HepG2 (cell line): ENCODE measurements at regions not wholly inside any gene's neighbourhood (a gene's known extent, or its start where the extent isn't known, plus 50 kb on each side); places are given as distances from the start of the nearest gene placed in this dataset.

ENCODE experiments used
- ATAC-seq: fragments of 200-7000 bp; cut with Tn5 transposase; 3 replicates; pipeline ENCODE4 v1.9.1; 2020; ENCODE audit warnings: mild to moderate bottlenecking, moderate library complexity
- BruUV-seq: library from RNA; stranded (reverse); fragments of 400-500 nt; replicated peaks from 2 replicates; lab custom pipeline; 2021; lab: Mats Ljungman, UMichigan
- CTCF ChIA-PET: fragments of 300-600 bp; formaldehyde crosslinking; extraction: SDS; loops from one replicate; lab custom pipeline; 2021; ENCODE audit warnings: low total read pairs, inconsistent platforms, low intra/inter-chr PET ratio; lab: Yijun Ruan, JAX
- POLR2A ChIA-PET: fragments of 350-600 bp; sonication (Branson Sonifier 250); formaldehyde crosslinking; loops from one replicate; lab custom pipeline; 2020; ENCODE audit warnings: antibody characterized with exemption, inconsistent platforms; lab: Yijun Ruan, JAX
- DNase-seq: peaks from one replicate; pipeline ENCODE4 v3.0.0-alpha.2; 2015; ENCODE audit warnings: low spot score
- FAIRE-seq: peaks from 3 replicates; lab custom pipeline; 2011; peaks lifted over from hg19 to GRCh38; lab: Jason Lieb, UNC
- H2AFZ ChIP-seq: one replicate; pipeline ENCODE4 v1.6.1; 2011; ENCODE audit warnings: low read length, inconsistent platforms
- H3K27ac ChIP-seq: fragments of 300-600 bp; 3 replicates; pipeline ENCODE4 v1.8.0; 2011; ENCODE audit warnings: mixed run types, mild to moderate bottlenecking, mixed read lengths, low read length, inconsistent platforms; ENCODE audit not compliant: insufficient read depth; ENCODE audit errors: extremely low read length
- H3K27me3 ChIP-seq, 2 experiments: fragments of 200-600 bp in 1 of 2; 2 replicates in 1 of 2; 3 replicates in 1 of 2; pipeline versions ENCODE4 v1.6.0 to v1.8.0; 2011; ENCODE audit warnings: low read length in 2 of 2, mild to moderate bottlenecking in 2 of 2, moderate library complexity in 2 of 2, inconsistent platforms in 1 of 2; ENCODE audit not compliant: insufficient read depth in 2 of 2, control insufficient read depth in 1 of 2
- H3K36me3 ChIP-seq, 2 experiments: fragments of 200-600 bp in 1 of 2; replicated peaks in 1 of 2; 2 replicates in 1 of 2; 3 replicates in 1 of 2; pipeline versions ENCODE4 v1.5.1 to v1.8.0; 2011; ENCODE audit warnings: low read length in 2 of 2, inconsistent platforms in 1 of 2; ENCODE audit not compliant: insufficient read depth in 2 of 2, control insufficient read depth in 1 of 2
- H3K4me1 ChIP-seq: 2 replicates; pipeline ENCODE4 v1.5.1; 2012; ENCODE audit warnings: low read length, inconsistent platforms; ENCODE audit not compliant: insufficient read depth
- H3K4me2 ChIP-seq: 2 replicates; pipeline ENCODE4 v1.6.0; 2011; ENCODE audit warnings: low read depth, low read length, inconsistent platforms
- H3K4me3 ChIP-seq, 3 experiments: fragments of 200-600 bp in 1 of 3; sonication (generic), shearing (Covaris generic) in 1 of 3; replicated peaks in 1 of 3; 2 replicates each; pipeline ENCODE4 v1.5.1; 2011 to 2016; ENCODE audit warnings: low read length in 3 of 3, inconsistent platforms in 2 of 3, low read depth in 2 of 3, mild to moderate bottlenecking in 2 of 3, control low read depth in 1 of 3, mixed read lengths in 1 of 3; ENCODE audit not compliant: insufficient read depth in 1 of 3
- H3K79me2 ChIP-seq: one replicate; pipeline ENCODE4 v1.6.1; 2011; ENCODE audit warnings: low read length, inconsistent platforms; ENCODE audit not compliant: insufficient read depth
- H3K9ac ChIP-seq: 2 replicates; pipeline ENCODE4 v1.6.0; 2011; ENCODE audit warnings: mild to moderate bottlenecking, low read depth, low read length, inconsistent platforms; ENCODE audit not compliant: insufficient read depth
- H3K9me3 ChIP-seq: 2 replicates; pipeline ENCODE4 v1.5.1; 2012; ENCODE audit warnings: mild to moderate bottlenecking, low read length
- H4K20me1 ChIP-seq: 2 replicates; pipeline ENCODE4 v1.6.0; 2011; ENCODE audit warnings: inconsistent platforms, mild to moderate bottlenecking, low read length, moderate library complexity; ENCODE audit not compliant: insufficient read depth
- ATF6 ChIP-seq: sonication (generic); formaldehyde crosslinking; conservative IDR thresholded peaks from 2 replicates; pipeline ENCODE4 v1.4.0; 2020; ENCODE audit warnings: missing genetic modification reagents
- HMGXB3 ChIP-seq: sonication (generic); formaldehyde crosslinking; IDR thresholded peaks from 2 replicates; pipeline ENCODE4 v1.4.0; 2020; ENCODE audit warnings: missing genetic modification reagents, borderline replicate concordance
- IRF9 ChIP-seq: sonication (generic); formaldehyde crosslinking; IDR thresholded peaks from 2 replicates; pipeline ENCODE4 v1.8.0; 2022; ENCODE audit warnings: missing genetic modification reagents, mild to moderate bottlenecking, borderline replicate concordance
- NFE2 ChIP-seq: sonication (generic); formaldehyde crosslinking; IDR thresholded peaks from 2 replicates; pipeline ENCODE4 v1.4.0; 2020; ENCODE audit warnings: missing genetic modification reagents
- WGBS: methylation state at CpG from one replicate; pipeline ENCODE4 v1.1.6; 2017; ENCODE audit warnings: low lambda C conversion rate; 5-methylcytosine and 5-hydroxymethylcytosine counted together
- in situ Hi-C: cut with HindIII; loops from 2 replicates; pipeline ENCODE4 v1.10.0; 2017; ENCODE audit warnings: low pct_unique_long_range_greater_than_20kb; ENCODE audit not compliant: extremely low pct_ligation_motif_present
- intact Hi-C: fragments of 100-400 bp; cut with micrococcal nuclease; formaldehyde crosslinking; loops from one replicate; pipeline ENCODE4 v1.10.0; 2022; ENCODE audit not compliant: unreplicated experiment

GRCh38 chr15:25185791-25186190 is 231.0 kb downstream of the SNRPN start:
- Histone ChIP-seq H4K20me1 (no peaks in the 10 kb centered on the region), H3K4me1 (no peaks in the 10 kb centered on the region), H3K79me2 (no peaks in the 10 kb centered on the region), H3K27ac (no peak overlapping the region), H3K4me3 (no peak overlapping the region), H3K36me3 (no peaks in the 10 kb centered on the region)
- no peak for FAIRE-seq
- POLR2A ChIA-PET = no interaction called here
- no peak for DNase-seq
- WGBS = 13% methylated on average over 3 of the region's 6 CpGs
- no peak for TF ChIP-seq IRF9 (CRISPR knock-in tag)
- TF ChIP-seq HMGXB3 = no peak
- no peak for TF ChIP-seq NFE2
- no peak for TF ChIP-seq ATF6 (CRISPR knock-in tag)
- TF ChIP-seq, all 625 proteins: peak for 0
- H3K27me3 ChIP-seq = no peaks in the 10 kb centered on the region
- peaks cover 99% of the 10 kb centered on the region for H3K9me3 ChIP-seq
- no peak overlapping the region for H3K4me2 ChIP-seq
- ATAC-seq = no peak
- CTCF ChIA-PET = no interaction called here
- no peak overlapping the region for H3K9ac ChIP-seq
- in situ Hi-C loops = no loop called here
- no peak overlapping the region for H2AFZ ChIP-seq
- no TSS peak for BruUV-seq
- intact Hi-C loops = no loop called here
